CD4-positive, CD25-positive, alpha-beta regulatory T cell (primary cell): ENCODE measurements at regions not wholly inside any gene's neighbourhood (a gene's known extent, or its start where the extent isn't known, plus 50 kb on each side); places are given as distances from the start of the nearest gene placed in this dataset.
"Not testable (repeated sequence)": the region's sequence is repeated elsewhere in the genome, so short reads cannot be mapped to it uniquely, and the experiment has no call there.

Experiments
- ATAC-seq, 2 donors: fragments of 150-1000 bp; cut with Tn5 transposase; one replicate each; pipeline ENCODE4 v1.10.0; 2021; ENCODE audit warnings: low read depth in 2 of 2, moderate number of reproducible peaks in 2 of 2, moderate library complexity in 1 of 2
- DNase-seq, 3 donors: peaks; one replicate each; pipeline versions ENCODE4 v3.0.0 to v3.0.0-alpha.2; 2012 to 2022; ENCODE audit warnings: mixed read lengths in 1 of 3
- H3K27ac ChIP-seq: one replicate; pipeline ENCODE4 v1.7.0; 2013; ENCODE audit warnings: mild to moderate bottlenecking, low read length; ENCODE audit not compliant: insufficient read depth, poor library complexity, severe bottlenecking
- H3K27me3 ChIP-seq: one replicate; pipeline ENCODE4 v1.7.0; 2013; ENCODE audit warnings: low read length; ENCODE audit not compliant: control insufficient read depth, insufficient read depth
- H3K36me3 ChIP-seq: one replicate; pipeline ENCODE4 v1.7.0; 2013; ENCODE audit warnings: mild to moderate bottlenecking, low read length, moderate library complexity; ENCODE audit not compliant: control insufficient read depth, insufficient read depth
- H3K4me1 ChIP-seq: 2 replicates; pipeline ENCODE4 v1.7.0; 2013; ENCODE audit warnings: mild to moderate bottlenecking, low read length; ENCODE audit not compliant: insufficient read depth, control insufficient read depth, poor library complexity, severe bottlenecking
- H3K4me3 ChIP-seq: one replicate; pipeline ENCODE4 v1.7.0; 2013; ENCODE audit warnings: low read depth, mild to moderate bottlenecking, low read length, moderate library complexity
- H3K9me3 ChIP-seq, 2 experiments: 1 replicate in 1 of 2; 2 replicates in 1 of 2; pipeline ENCODE4 v1.7.0; 2013; ENCODE audit warnings: low read length in 2 of 2, mild to moderate bottlenecking in 1 of 2, moderate library complexity in 1 of 2; ENCODE audit not compliant: control insufficient read depth in 2 of 2
- H3K27ac Mint-ChIP-seq, 3 donors: one replicate each; pipeline ENCODE4 v1.8.0; 2020 to 2022; ENCODE audit warnings: mild to moderate bottlenecking in 3 of 3, mixed read lengths in 3 of 3, moderate library complexity in 2 of 3
- H3K27me3 Mint-ChIP-seq: one replicate; pipeline ENCODE4 v1.8.0; 2022; ENCODE audit warnings: mild to moderate bottlenecking, mixed read lengths
- H3K36me3 Mint-ChIP-seq: one replicate; pipeline ENCODE4 v1.8.0; 2020; ENCODE audit warnings: mixed read lengths
- H3K4me1 Mint-ChIP-seq, 4 donors: one replicate each; pipeline ENCODE4 v1.8.0; 2020 to 2022; ENCODE audit warnings: mixed read lengths in 4 of 4, mild to moderate bottlenecking in 1 of 4
- H3K4me3 Mint-ChIP-seq, 4 donors: one replicate each; pipeline ENCODE4 v1.8.0; 2020 to 2022; ENCODE audit warnings: mild to moderate bottlenecking in 4 of 4, mixed read lengths in 4 of 4, moderate library complexity in 3 of 4
- H3K9me3 Mint-ChIP-seq, 7 donors: one replicate each; pipeline ENCODE4 v1.8.0; 2020 to 2022; ENCODE audit warnings: mixed read lengths in 7 of 7, mild to moderate bottlenecking in 3 of 7, moderate library complexity in 2 of 7

DNA sequence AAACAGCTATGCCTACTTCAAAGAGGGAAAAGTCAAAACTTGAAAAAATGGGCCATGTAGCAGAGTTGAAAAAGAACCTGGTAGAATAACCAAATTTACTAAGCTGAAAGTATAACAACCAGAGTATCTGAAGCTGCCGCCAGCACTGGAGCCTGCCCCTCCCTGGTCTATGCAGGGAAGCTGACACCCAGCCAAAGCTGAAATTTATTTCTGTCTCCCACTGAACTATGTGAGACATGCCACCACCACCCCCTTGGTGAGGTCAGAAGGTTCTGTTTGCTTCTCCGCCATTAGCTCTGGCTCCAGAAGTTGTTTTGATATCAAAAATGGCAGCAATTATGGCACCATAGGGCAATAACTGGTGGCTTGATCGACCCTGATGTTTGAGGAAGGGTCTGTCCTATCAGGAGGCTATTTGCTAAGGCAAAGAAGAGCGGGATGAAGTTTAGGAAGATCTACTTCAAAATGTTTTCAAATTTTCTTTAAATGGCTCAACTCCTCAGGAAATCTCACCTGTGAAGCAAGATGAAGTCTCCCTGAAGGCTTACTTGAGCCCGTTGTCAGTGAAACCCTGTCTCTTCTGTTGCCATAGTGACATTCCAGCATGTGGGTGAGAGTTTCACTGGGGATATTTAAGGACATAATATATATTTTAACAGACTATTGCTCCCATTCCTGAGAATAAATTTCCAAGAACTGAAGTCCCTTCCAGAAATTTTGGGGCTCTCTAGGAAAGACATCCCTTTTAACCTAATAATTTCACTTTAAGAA is 122.0 kb downstream of the COPRS start:
- Histone ChIP-seq H3K4me3 (no peak overlapping the region), H3K9me3 (no peaks in the 10 kb centered on the region), H3K36me3 (no peaks in the 10 kb centered on the region), H3K27me3 (peaks cover 4% of the 10 kb centered on the region), H3K27ac (no peak overlapping the region), H3K4me1 (no peaks in the 10 kb centered on the region)
- no peaks in the 10 kb centered on the region for H3K36me3 Mint-ChIP-seq
- H3K27ac Mint-ChIP-seq = no peak overlapping the region
- no peak for ATAC-seq
- peaks cover 0 to 1% (median 0%) of the 10 kb centered on the region in 7 donors for H3K9me3 Mint-ChIP-seq
- no peaks in the 10 kb centered on the region for H3K4me1 Mint-ChIP-seq
- no peak overlapping the region for H3K4me3 Mint-ChIP-seq
- no peak for DNase-seq
- peaks cover 42% of the 10 kb centered on the region for H3K27me3 Mint-ChIP-seq

DNA sequence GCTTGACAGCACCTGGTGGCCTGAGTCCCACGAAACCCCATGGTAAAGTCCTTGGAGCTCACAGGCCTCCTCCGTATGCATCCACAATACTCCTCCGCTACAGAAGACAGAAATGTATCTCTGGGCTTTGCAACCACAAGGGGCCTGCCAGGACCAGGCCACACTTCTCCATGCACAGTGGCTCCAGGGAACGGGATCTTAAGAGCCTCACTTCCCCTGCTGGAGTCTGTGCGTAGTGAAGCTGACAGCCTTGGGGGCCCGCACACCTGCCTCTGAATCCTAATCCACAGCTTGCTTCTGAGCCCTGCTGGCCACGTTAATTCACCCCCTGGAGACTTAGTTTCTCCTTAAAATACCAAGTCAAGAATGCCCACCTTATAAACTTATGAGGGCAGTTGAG is 125.7 kb downstream of the COPRS start:
- H3K27ac ChIP-seq = no peak overlapping the region
- no peaks in the 10 kb centered on the region for H3K36me3 ChIP-seq
- Mint-ChIP-seq H3K4me1 (no peaks in the 10 kb centered on the region), H3K36me3 (no peaks in the 10 kb centered on the region), H3K27ac (no peak overlapping the region), H3K4me3 (no peak overlapping the region), H3K9me3 (peaks cover 0 to 2% (median 0%) of the 10 kb centered on the region in 7 donors), H3K27me3 (peaks cover 19% of the 10 kb centered on the region)
- H3K4me1 ChIP-seq = no peaks in the 10 kb centered on the region
- DNase-seq (no peak), ATAC-seq (no peak)
- H3K9me3 ChIP-seq = no peaks in the 10 kb centered on the region
- H3K27me3 ChIP-seq = peaks cover 3% of the 10 kb centered on the region
- no peak overlapping the region for H3K4me3 ChIP-seq

DNA sequence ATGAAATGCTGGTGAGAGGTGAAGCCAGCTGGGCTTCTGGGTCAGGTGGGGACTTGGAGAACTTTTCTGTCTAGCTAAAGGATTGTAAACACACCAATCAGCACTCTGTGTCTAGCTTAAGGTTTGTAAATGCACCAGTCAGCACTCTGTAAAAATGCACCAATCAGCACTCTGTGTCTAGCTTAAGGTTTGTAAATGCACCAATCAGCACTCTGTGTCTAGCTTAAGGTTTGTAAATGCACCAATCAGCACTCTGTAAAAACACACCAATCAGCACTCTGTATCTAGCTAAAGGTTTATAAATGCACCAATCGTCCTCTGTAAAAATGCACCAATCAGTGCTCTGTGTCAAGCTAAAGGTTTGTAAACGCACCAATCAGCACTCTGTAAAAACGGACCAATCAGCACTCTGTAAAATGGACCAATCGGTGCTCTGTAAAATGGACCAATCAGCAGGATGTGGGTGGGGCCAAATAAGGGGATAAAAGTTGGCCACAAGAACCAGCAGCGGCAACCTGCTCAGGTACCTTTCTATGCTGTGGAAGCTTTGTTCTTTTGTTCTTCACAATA is 127.4 kb downstream of the COPRS start:
- not testable (repeated sequence) for H3K27ac ChIP-seq, H3K4me1 ChIP-seq, H3K36me3 ChIP-seq, DNase-seq, H3K9me3 Mint-ChIP-seq, H3K27me3 ChIP-seq, H3K4me3 Mint-ChIP-seq, H3K4me3 ChIP-seq, H3K27ac Mint-ChIP-seq, ATAC-seq, H3K36me3 Mint-ChIP-seq, H3K4me1 Mint-ChIP-seq, H3K9me3 ChIP-seq
- peaks cover 19% of the 10 kb centered on the region for H3K27me3 Mint-ChIP-seq

DNA sequence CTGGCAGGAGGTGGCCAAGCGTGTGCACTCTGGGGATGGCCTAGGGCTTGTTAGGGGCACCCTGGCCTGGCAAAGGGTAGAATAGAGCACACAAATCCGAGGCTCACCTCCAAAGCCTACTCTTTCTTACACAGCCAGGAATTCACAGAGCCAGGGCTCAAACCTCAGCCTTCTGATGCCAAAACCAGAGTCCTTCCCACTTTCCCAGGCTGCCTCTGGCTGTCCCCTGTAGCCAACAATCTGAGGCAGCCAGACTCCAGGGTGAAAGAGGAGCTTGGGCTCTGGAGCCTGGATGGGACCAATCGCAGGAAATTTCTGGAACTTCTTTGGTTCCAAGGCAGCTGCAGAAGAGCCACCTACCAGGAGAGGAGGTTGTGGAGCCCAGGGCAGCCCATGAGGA is 127.9 kb downstream of the COPRS start:
- H3K4me1 Mint-ChIP-seq = no peaks in the 10 kb centered on the region
- H3K9me3 Mint-ChIP-seq = peaks cover 0 to 2% (median 0%) of the 10 kb centered on the region in 7 donors
- Histone ChIP-seq H3K27me3 (peaks cover 3% of the 10 kb centered on the region), H3K9me3 (no peaks in the 10 kb centered on the region), H3K36me3 (no peaks in the 10 kb centered on the region), H3K27ac (no peak overlapping the region), H3K4me3 (no peak overlapping the region), H3K4me1 (no peaks in the 10 kb centered on the region)
- DNase-seq (no peak), ATAC-seq (no peak)
- H3K4me3 Mint-ChIP-seq = no peak overlapping the region
- H3K27ac Mint-ChIP-seq = no peak overlapping the region
- H3K36me3 Mint-ChIP-seq = no peaks in the 10 kb centered on the region
- H3K27me3 Mint-ChIP-seq = peaks cover 15% of the 10 kb centered on the region

DNA sequence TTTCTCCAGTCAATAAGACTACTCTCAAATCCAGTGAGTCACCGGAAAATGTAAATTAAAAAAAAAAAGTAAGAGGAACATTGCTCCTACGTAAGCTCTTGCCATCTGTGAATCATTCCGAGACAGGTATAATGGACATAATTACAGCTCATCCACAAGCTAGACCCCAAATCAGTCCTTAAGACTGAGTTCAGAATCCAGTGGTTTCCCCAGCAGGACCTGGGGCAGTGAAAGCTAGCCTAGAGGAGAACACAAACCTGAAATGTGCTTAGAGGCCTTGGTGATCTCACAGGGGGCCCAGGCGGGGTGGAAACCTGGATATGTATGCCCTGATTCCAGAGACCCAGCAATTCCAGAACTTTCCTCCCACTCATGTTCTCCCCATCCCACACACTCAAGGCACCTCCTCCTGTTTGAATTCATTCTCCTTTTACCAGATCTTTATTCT is 132.0 kb downstream of the COPRS start:
- Histone ChIP-seq H3K27me3 (peaks cover 3% of the 10 kb centered on the region), H3K27ac (no peak overlapping the region), H3K36me3 (no peaks in the 10 kb centered on the region), H3K4me3 (no peak overlapping the region), H3K4me1 (no peaks in the 10 kb centered on the region), H3K9me3 (no peaks in the 10 kb centered on the region)
- no peaks in the 10 kb centered on the region for H3K36me3 Mint-ChIP-seq
- no peak overlapping the region for H3K4me3 Mint-ChIP-seq
- peaks cover 0 to 2% (median 0%) of the 10 kb centered on the region in 7 donors for H3K9me3 Mint-ChIP-seq
- H3K4me1 Mint-ChIP-seq = no peaks in the 10 kb centered on the region
- ATAC-seq (no peak), DNase-seq (no peak)
- H3K27ac Mint-ChIP-seq = no peak overlapping the region
- H3K27me3 Mint-ChIP-seq = peaks cover 4% of the 10 kb centered on the region

DNA sequence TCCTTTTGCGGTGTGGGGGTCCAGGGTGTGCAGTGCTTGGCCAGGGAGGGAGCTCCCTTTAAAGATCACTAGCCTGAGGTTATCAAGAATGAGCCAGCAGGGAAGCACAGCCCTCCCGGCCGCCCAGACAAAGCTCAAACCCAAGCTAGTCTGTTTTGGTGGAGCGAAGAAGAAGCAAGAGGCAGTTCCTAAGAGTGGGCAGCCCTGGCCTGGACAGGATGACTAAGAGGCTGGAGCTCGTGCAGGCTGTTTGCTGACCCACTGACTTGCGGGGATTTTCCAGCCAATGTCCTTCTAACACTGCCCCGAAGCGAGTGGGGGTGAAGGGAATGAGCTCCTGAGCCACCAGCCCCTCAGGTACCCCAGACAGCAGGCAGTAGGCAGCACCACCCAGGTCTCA is 134.4 kb downstream of the COPRS start:
- Histone ChIP-seq H3K36me3 (no peaks in the 10 kb centered on the region), H3K4me1 (no peaks in the 10 kb centered on the region), H3K4me3 (no peak overlapping the region), H3K9me3 (no peaks in the 10 kb centered on the region), H3K27ac (no peak overlapping the region), H3K27me3 (peaks cover 3% of the 10 kb centered on the region)
- H3K36me3 Mint-ChIP-seq = no peaks in the 10 kb centered on the region
- DNase-seq (no peak), ATAC-seq (no peak)
- no peak overlapping the region for H3K27ac Mint-ChIP-seq
- H3K4me1 Mint-ChIP-seq = no peaks in the 10 kb centered on the region
- no peak overlapping the region for H3K4me3 Mint-ChIP-seq
- H3K9me3 Mint-ChIP-seq = peaks cover 0 to 2% (median 0%) of the 10 kb centered on the region in 7 donors
- peaks cover 4% of the 10 kb centered on the region for H3K27me3 Mint-ChIP-seq

DNA sequence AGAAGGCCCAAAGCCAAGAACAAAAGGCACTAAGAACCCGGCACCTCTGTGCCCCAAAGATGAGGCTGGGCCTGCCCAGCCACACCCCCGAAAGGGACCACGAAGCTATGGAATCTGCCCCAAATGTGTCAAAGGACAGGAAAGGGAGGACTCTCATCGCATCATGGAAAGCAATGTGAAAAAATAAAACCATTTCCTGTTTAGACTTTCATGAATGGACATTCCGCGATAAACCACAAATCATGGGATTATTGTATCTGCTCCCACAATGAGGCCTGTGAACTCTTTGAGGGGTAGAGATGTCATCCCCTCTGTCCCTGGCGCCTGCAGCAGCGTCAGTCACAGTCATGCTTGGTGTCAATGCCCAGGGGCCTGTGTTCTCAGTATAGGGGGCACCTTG is 135.0 kb downstream of the COPRS start:
- Mint-ChIP-seq H3K27me3 (peaks cover 4% of the 10 kb centered on the region), H3K36me3 (no peaks in the 10 kb centered on the region), H3K9me3 (peaks cover 0 to 2% (median 0%) of the 10 kb centered on the region in 7 donors), H3K27ac (no peak overlapping the region), H3K4me1 (no peaks in the 10 kb centered on the region), H3K4me3 (no peak overlapping the region)
- DNase-seq (no peak), ATAC-seq (no peak)
- Histone ChIP-seq H3K4me3 (no peak overlapping the region), H3K4me1 (no peaks in the 10 kb centered on the region), H3K27me3 (peaks cover 3% of the 10 kb centered on the region), H3K27ac (no peak overlapping the region), H3K36me3 (no peaks in the 10 kb centered on the region), H3K9me3 (no peaks in the 10 kb centered on the region)
